Osteoblast (primary cell): ENCODE measurements at regions not wholly inside any gene's neighbourhood (a gene's known extent, or its start where the extent isn't known, plus 50 kb on each side); places are given as distances from the start of the nearest gene placed in this dataset.

ENCODE experiments used
- DNase-seq: peaks from one replicate; pipeline ENCODE4 v3.0.0; 2011; ENCODE audit warnings: low spot score, mixed read lengths; ENCODE audit not compliant: insufficient read length; ENCODE audit errors: missing footprints
- H2AFZ ChIP-seq: 2 replicates; pipeline ENCODE4 v1.6.0; 2011; ENCODE audit warnings: mild to moderate bottlenecking, low read length
- H3K27ac ChIP-seq: 2 replicates; pipeline ENCODE4 v1.5.1; 2011; ENCODE audit warnings: mild to moderate bottlenecking, low read depth, low read length, moderate library complexity
- H3K27me3 ChIP-seq: 2 replicates; pipeline ENCODE4 v1.6.0; 2012; ENCODE audit warnings: mild to moderate bottlenecking, control low read depth, inconsistent platforms, low read length, moderate library complexity; ENCODE audit not compliant: insufficient read depth
- H3K36me3 ChIP-seq: 2 replicates; pipeline ENCODE4 v1.5.1; 2011; ENCODE audit warnings: mild to moderate bottlenecking, low read length, control low read depth, moderate library complexity; ENCODE audit not compliant: insufficient read depth
- H3K4me1 ChIP-seq: 2 replicates; pipeline ENCODE4 v1.5.1; 2011; ENCODE audit warnings: mild to moderate bottlenecking, low read length, control low read depth, moderate library complexity; ENCODE audit not compliant: insufficient read depth
- H3K4me2 ChIP-seq: 2 replicates; pipeline ENCODE4 v1.6.0; 2011; ENCODE audit warnings: mild to moderate bottlenecking, low read length; ENCODE audit not compliant: insufficient read depth
- H3K4me3 ChIP-seq: fragments of 200-600 bp; sonication (generic); 3 replicates; pipeline ENCODE4 v1.5.1; 2012; ENCODE audit warnings: mild to moderate bottlenecking, low read length, inconsistent platforms; ENCODE audit not compliant: insufficient read depth
- H3K79me2 ChIP-seq: 2 replicates; pipeline ENCODE4 v1.6.0; 2012; ENCODE audit warnings: mild to moderate bottlenecking, low read length, control low read depth, inconsistent platforms; ENCODE audit not compliant: insufficient read depth
- H3K9me3 ChIP-seq: 2 replicates; pipeline ENCODE4 v1.5.1; 2011; ENCODE audit warnings: low read depth, low read length, control low read depth
- H4K20me1 ChIP-seq: 2 replicates; pipeline ENCODE4 v1.6.0; 2012; ENCODE audit warnings: mild to moderate bottlenecking, low read length, control low read depth; ENCODE audit not compliant: insufficient read depth
- CTCF ChIP-seq: IDR thresholded peaks from 2 replicates; pipeline ENCODE4 v1.5.1; 2011; ENCODE audit warnings: mild to moderate bottlenecking, low read depth, low read length, moderate library complexity; ENCODE audit errors: extremely low read depth

- Histone ChIP-seq H3K27ac (no peak overlapping the region), H3K4me2 (no peak overlapping the region), H3K27me3 (no peaks in the 10 kb centered on the region), H2AFZ (no peak overlapping the region), H4K20me1 (no peaks in the 10 kb centered on the region), H3K9me3 (no peaks in the 10 kb centered on the region), H3K36me3 (no peaks in the 10 kb centered on the region), H3K4me1 (no peaks in the 10 kb centered on the region), H3K4me3 (no peak overlapping the region), H3K79me2 (no peaks in the 10 kb centered on the region)
- TF ChIP-seq CTCF = no peak
- DNase-seq = no peak
These were observed 77.3 kb upstream of the IL2 start for GRCh38 chr4:122533841-122534240.

GRCh38 chr4:122532766-122533165, 76.2 kb upstream of the IL2 start:
- DNase-seq = no peak
- no peaks in the 10 kb centered on the region for H3K27me3 ChIP-seq
- no peak overlapping the region for H3K27ac ChIP-seq
- H3K36me3 ChIP-seq = no peaks in the 10 kb centered on the region
- H2AFZ ChIP-seq = no peak overlapping the region
- H3K9me3 ChIP-seq = no peaks in the 10 kb centered on the region
- no peak overlapping the region for H3K4me3 ChIP-seq
- TF ChIP-seq CTCF = no peak
- no peaks in the 10 kb centered on the region for H3K4me1 ChIP-seq
- H3K4me2 ChIP-seq = no peak overlapping the region
- no peaks in the 10 kb centered on the region for H3K79me2 ChIP-seq
- no peaks in the 10 kb centered on the region for H4K20me1 ChIP-seq

GRCh38 chr4:122531514-122531913, 75.0 kb upstream of the IL2 start:
- no peak overlapping the region for H3K4me3 ChIP-seq
- TF ChIP-seq CTCF = no peak
- no peaks in the 10 kb centered on the region for H4K20me1 ChIP-seq
- H3K4me2 ChIP-seq = no peak overlapping the region
- no peaks in the 10 kb centered on the region for H3K79me2 ChIP-seq
- H3K27ac ChIP-seq = no peak overlapping the region
- no peaks in the 10 kb centered on the region for H3K9me3 ChIP-seq
- no peaks in the 10 kb centered on the region for H3K27me3 ChIP-seq
- no peaks in the 10 kb centered on the region for H3K36me3 ChIP-seq
- no peaks in the 10 kb centered on the region for H3K4me1 ChIP-seq
- H2AFZ ChIP-seq = no peak overlapping the region
- DNase-seq = no peak

- H2AFZ ChIP-seq = no peak overlapping the region
- TF ChIP-seq CTCF = no peak
- no peak overlapping the region for H3K4me3 ChIP-seq
- H3K4me2 ChIP-seq = no peak overlapping the region
- no peaks in the 10 kb centered on the region for H3K79me2 ChIP-seq
- H3K9me3 ChIP-seq = no peaks in the 10 kb centered on the region
- no peaks in the 10 kb centered on the region for H3K36me3 ChIP-seq
- H3K4me1 ChIP-seq = no peaks in the 10 kb centered on the region
- no peaks in the 10 kb centered on the region for H4K20me1 ChIP-seq
- DNase-seq = no peak
- H3K27me3 ChIP-seq = no peaks in the 10 kb centered on the region
- H3K27ac ChIP-seq = no peak overlapping the region
These were observed 74.5 kb upstream of the IL2 start for GRCh38 chr4:122531038-122531437.
